Caco-2 (cell line): ENCODE measurements at regions not wholly inside any gene's neighbourhood (a gene's known extent, or its start where the extent isn't known, plus 50 kb on each side); places are given as distances from the start of the nearest gene placed in this dataset.

ENCODE experiments used
- BruUV-seq: library from RNA; stranded (reverse); fragments of 400-500 nt; replicated peaks from 2 replicates; lab custom pipeline; 2021; lab: Mats Ljungman, UMichigan
- CTCF ChIA-PET: fragments of 300-600 bp; sonication (Branson Sonifier 250); formaldehyde crosslinking; loops from one replicate; lab custom pipeline; 2022; ENCODE audit warnings: antibody characterized with exemption; lab: Charles Lee
- POLR2A ChIA-PET: fragments of 300-600 bp; sonication (Branson Sonifier 250); formaldehyde crosslinking; loops from one replicate; lab custom pipeline; 2022; ENCODE audit warnings: antibody characterized with exemption; lab: Charles Lee
- DNase-seq, 2 experiments: peaks; one replicate each; pipeline versions ENCODE4 v3.0.0 to v3.0.0-alpha.2; 2020 to 2022
- H3K27me3 ChIP-seq: replicated peaks from 2 replicates; pipeline ENCODE4 v1.6.0; 2011; ENCODE audit warnings: low read length; ENCODE audit not compliant: control insufficient read depth, insufficient read depth
- H3K36me3 ChIP-seq: 2 replicates; pipeline ENCODE4 v1.5.1; 2011; ENCODE audit warnings: low read length; ENCODE audit not compliant: control insufficient read depth, insufficient read depth
- H3K4me1 ChIP-seq: fragments of 250-450 bp; sonication (Bioruptor Pico); 2 replicates; pipeline ENCODE4 v1.5.1; 2020; ENCODE audit warnings: mild to moderate bottlenecking
- H3K4me3 ChIP-seq: 2 replicates; pipeline ENCODE4 v1.5.1; 2011; ENCODE audit warnings: low read depth, mild to moderate bottlenecking, control low read depth, low read length
- H3K9me3 ChIP-seq: fragments of 250-450 bp; sonication (Bioruptor Pico); 2 replicates; pipeline ENCODE4 v1.5.1; 2020; ENCODE audit warnings: mild to moderate bottlenecking, moderate library complexity
- H3K27ac Mint-ChIP-seq: one replicate; pipeline ENCODE4 v1.8.0; 2022; ENCODE audit warnings: mixed read lengths; ENCODE audit not compliant: unreplicated experiment
- H3K27me3 Mint-ChIP-seq: one replicate; pipeline ENCODE4 v1.8.0; 2022; ENCODE audit warnings: mixed read lengths; ENCODE audit not compliant: insufficient read depth, unreplicated experiment
- H3K36me3 Mint-ChIP-seq: one replicate; pipeline ENCODE4 v1.8.0; 2022; ENCODE audit warnings: mild to moderate bottlenecking, mixed read lengths; ENCODE audit not compliant: insufficient read depth, unreplicated experiment
- H3K4me1 Mint-ChIP-seq: one replicate; pipeline ENCODE4 v1.8.0; 2022; ENCODE audit warnings: low read depth, mixed read lengths; ENCODE audit not compliant: unreplicated experiment
- H3K4me3 Mint-ChIP-seq: one replicate; pipeline ENCODE4 v1.8.0; 2022; ENCODE audit warnings: mild to moderate bottlenecking, moderate library complexity, mixed read lengths; ENCODE audit not compliant: unreplicated experiment
- H3K9me3 Mint-ChIP-seq: one replicate; pipeline ENCODE4 v1.8.0; 2022; ENCODE audit warnings: mixed read lengths; ENCODE audit not compliant: unreplicated experiment
- CTCF ChIP-seq, 2 experiments: fragments of 200-600 bp in 1 of 2; IDR thresholded peaks; 1 replicate in 1 of 2; 2 replicates in 1 of 2; pipeline versions ENCODE4 v1.5.1 to v1.8.0; 2011 to 2022; ENCODE audit warnings: antibody characterized with exemption in 1 of 2, control low read depth in 1 of 2, inconsistent platforms in 1 of 2, low read depth in 1 of 2, low read length in 1 of 2, mild to moderate bottlenecking in 1 of 2, moderate library complexity in 1 of 2; ENCODE audit not compliant: insufficient read depth in 1 of 2, severe bottlenecking in 1 of 2, unreplicated experiment in 1 of 2
- intact Hi-C: fragments of 100-400 bp; cut with micrococcal nuclease; formaldehyde crosslinking; loops from one replicate; pipeline ENCODE4 v1.10.0; 2022; ENCODE audit not compliant: unreplicated experiment

GRCh38 chr18:75121266-75121665 lies 87.7 kb downstream of the PTGR3 start:
- Mint-ChIP-seq H3K9me3 (no peaks in the 10 kb centered on the region), H3K27ac (no peak overlapping the region), H3K36me3 (no peaks in the 10 kb centered on the region), H3K27me3 (peaks cover 3% of the 10 kb centered on the region), H3K4me3 (no peak overlapping the region), H3K4me1 (no peaks in the 10 kb centered on the region)
- H3K9me3 ChIP-seq = no peaks in the 10 kb centered on the region
- ChIA-PET CTCF (no interaction called here), POLR2A (no interaction called here)
- BruUV-seq = no TSS peak
- no peak overlapping the region for H3K4me3 ChIP-seq
- no peaks in the 10 kb centered on the region for H3K27me3 ChIP-seq
- no peaks in the 10 kb centered on the region for H3K4me1 ChIP-seq
- no peaks in the 10 kb centered on the region for H3K36me3 ChIP-seq
- TF ChIP-seq CTCF (IDR thresholded peaks at IDR 0.05; ENCODE audit: insufficient read depth in 1 of 2, low read depth in 1 of 2, low read length in 1 of 2, severe bottlenecking in 1 of 2, unreplicated experiment in 1 of 2) = no peak
- DNase-seq = no peak
- intact Hi-C loops = no loop called here

GRCh38 chr18:75120521-75120920 lies 88.4 kb downstream of the PTGR3 start:
- ChIA-PET POLR2A (no interaction called here), CTCF (no interaction called here)
- no peak overlapping the region for H3K27ac Mint-ChIP-seq
- no peaks in the 10 kb centered on the region for H3K27me3 ChIP-seq
- no peaks in the 10 kb centered on the region for H3K36me3 ChIP-seq
- H3K4me3 Mint-ChIP-seq = no peak overlapping the region
- H3K9me3 ChIP-seq = no peaks in the 10 kb centered on the region
- H3K4me1 Mint-ChIP-seq = no peaks in the 10 kb centered on the region
- H3K36me3 Mint-ChIP-seq = no peaks in the 10 kb centered on the region
- no peak overlapping the region for H3K4me3 ChIP-seq
- intact Hi-C loops = no loop called here
- no peaks in the 10 kb centered on the region for H3K4me1 ChIP-seq
- no TSS peak for BruUV-seq
- H3K9me3 Mint-ChIP-seq = no peaks in the 10 kb centered on the region
- peaks cover 3% of the 10 kb centered on the region for H3K27me3 Mint-ChIP-seq
- no peak for TF ChIP-seq CTCF (IDR thresholded peaks at IDR 0.05; ENCODE audit: insufficient read depth in 1 of 2, low read depth in 1 of 2, low read length in 1 of 2, severe bottlenecking in 1 of 2, unreplicated experiment in 1 of 2)
- DNase-seq = no peak

GRCh38 chr18:75116809-75117208 lies 92.1 kb downstream of the PTGR3 start:
- no TSS peak for BruUV-seq
- no peaks in the 10 kb centered on the region for H3K27me3 Mint-ChIP-seq
- no peak overlapping the region for H3K27ac Mint-ChIP-seq
- ChIA-PET CTCF (interaction anchor here (0.5 kb wide), 1 partner anchor 75 kb away, joined by 5 read pairs; no protein-coding TSS in a partner anchor), POLR2A (no interaction called here)
- DNase-seq = no peak
- Histone ChIP-seq H3K36me3 (no peaks in the 10 kb centered on the region), H3K4me1 (no peaks in the 10 kb centered on the region), H3K4me3 (no peak overlapping the region), H3K9me3 (no peaks in the 10 kb centered on the region), H3K27me3 (no peaks in the 10 kb centered on the region)
- H3K4me3 Mint-ChIP-seq = no peak overlapping the region
- no peaks in the 10 kb centered on the region for H3K9me3 Mint-ChIP-seq
- H3K4me1 Mint-ChIP-seq = no peaks in the 10 kb centered on the region
- no peaks in the 10 kb centered on the region for H3K36me3 Mint-ChIP-seq
- TF ChIP-seq CTCF (IDR thresholded peaks at IDR 0.05; ENCODE audit: insufficient read depth in 1 of 2, low read depth in 1 of 2, low read length in 1 of 2, severe bottlenecking in 1 of 2, unreplicated experiment in 1 of 2) = no peak
- intact Hi-C loops = no loop called here
